Activated CD4-positive, alpha-beta T cell treated with anti-CD3 and anti-CD28 coated beads, Interleukin-2, amount 50 U/mL, for 16 hours (primary cell): ENCODE measurements at regions not wholly inside any gene's neighbourhood (a gene's known extent, or its start where the extent isn't known, plus 50 kb on each side); places are given as distances from the start of the nearest gene placed in this dataset.

ENCODE experiments used
- DNase-seq: peaks from one replicate; pipeline ENCODE4 v3.0.0-alpha.2; 2020

GRCh38 chr17:54745862-54746261 lies 154.8 kb upstream of the TOM1L1 start:
- DNase-seq = no peak

DNA sequence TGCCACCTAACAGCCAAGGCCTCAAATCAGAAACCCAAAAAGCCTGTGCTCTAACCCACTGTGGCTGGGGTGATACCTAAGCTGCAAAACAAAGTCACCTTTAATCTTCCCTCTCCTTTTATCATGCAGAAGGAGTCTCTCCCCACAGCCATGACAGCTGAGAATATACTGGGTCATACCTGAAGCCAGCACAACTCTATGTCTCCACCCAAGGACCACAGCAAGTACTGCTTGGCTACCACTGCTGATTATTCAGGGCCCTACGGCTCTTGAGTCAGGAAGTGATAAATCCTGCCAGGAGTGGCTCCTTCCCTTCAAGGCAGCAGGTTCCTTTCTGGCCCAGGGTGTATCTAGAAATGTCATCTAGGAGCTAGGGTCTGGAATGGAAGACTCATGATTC lies 151.5 kb upstream of the TOM1L1 start:
- no peak for DNase-seq

GRCh38 chr17:54754560-54754959 lies 146.1 kb upstream of the TOM1L1 start:
- no peak for DNase-seq

DNA sequence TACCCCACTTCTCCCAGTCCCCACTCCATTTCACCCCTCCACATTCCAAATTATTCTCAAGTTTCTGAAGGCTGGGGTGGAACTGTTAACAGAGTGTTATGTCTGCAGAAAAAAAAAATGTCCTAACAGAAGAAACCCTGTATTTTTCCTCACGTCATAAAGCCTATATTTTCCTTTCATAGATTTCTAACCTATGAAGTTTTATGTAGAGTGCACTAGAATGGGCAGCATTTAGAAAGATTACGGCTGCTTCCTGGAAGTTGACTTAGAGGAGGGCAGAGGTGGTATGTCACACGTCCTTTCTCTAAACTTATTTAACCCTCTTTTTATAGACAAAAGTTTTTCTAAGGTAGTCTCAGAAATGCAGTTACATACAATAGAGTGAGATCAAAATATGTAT lies 139.8 kb upstream of the TOM1L1 start:
- no peak for DNase-seq

DNA sequence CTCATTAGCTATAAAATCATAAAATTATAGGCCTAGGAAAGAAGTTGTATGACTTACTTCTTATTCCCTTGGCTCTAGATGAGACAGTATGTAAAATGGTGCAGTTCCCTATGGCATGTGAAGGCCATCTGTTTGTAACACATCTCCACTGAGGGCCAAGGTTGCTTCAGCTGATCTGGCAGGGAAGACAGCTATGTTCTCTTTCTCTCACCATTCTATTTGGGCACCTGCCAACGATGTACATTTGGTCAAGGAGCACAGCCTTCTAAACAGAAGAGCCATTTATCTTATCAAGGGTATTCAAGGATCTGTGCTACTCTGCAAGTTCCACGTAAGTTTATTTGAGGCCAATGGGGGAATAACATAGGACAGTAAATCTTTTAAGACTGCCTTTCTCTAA lies 129.8 kb upstream of the TOM1L1 start:
- no peak for DNase-seq

GRCh38 chr17:54771409-54771915 lies 129.2 kb upstream of the TOM1L1 start:
- no peak for DNase-seq

GRCh38 chr17:54780238-54780637 lies 120.4 kb upstream of the TOM1L1 start:
- no peak for DNase-seq

DNA sequence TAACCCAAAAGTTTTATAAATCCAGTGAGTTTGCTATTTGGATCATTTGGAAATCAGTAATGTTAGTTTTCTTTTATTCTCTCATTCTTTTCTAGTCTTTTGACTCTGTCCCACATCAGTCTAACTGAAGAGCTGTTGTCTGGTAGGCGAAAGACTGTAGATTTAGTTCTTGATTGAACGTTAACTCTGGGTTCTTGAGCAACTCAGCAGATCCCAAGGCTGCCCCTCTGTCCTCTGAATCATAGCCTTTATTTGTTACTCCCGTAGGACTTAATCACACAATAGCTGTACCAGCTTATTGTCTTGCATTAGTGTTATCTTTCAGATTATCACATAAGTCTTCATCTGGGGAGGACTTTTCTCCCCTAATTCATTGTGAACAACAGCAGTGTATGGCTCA lies 119.3 kb upstream of the TOM1L1 start:
- no peak for DNase-seq

GRCh38 chr17:54784305-54784704 lies 116.3 kb upstream of the TOM1L1 start:
- DNase-seq = no peak

- no peak for DNase-seq
Measured at GRCh38 chr17:54785643-54786268, 114.9 kb upstream of the TOM1L1 start.

DNA sequence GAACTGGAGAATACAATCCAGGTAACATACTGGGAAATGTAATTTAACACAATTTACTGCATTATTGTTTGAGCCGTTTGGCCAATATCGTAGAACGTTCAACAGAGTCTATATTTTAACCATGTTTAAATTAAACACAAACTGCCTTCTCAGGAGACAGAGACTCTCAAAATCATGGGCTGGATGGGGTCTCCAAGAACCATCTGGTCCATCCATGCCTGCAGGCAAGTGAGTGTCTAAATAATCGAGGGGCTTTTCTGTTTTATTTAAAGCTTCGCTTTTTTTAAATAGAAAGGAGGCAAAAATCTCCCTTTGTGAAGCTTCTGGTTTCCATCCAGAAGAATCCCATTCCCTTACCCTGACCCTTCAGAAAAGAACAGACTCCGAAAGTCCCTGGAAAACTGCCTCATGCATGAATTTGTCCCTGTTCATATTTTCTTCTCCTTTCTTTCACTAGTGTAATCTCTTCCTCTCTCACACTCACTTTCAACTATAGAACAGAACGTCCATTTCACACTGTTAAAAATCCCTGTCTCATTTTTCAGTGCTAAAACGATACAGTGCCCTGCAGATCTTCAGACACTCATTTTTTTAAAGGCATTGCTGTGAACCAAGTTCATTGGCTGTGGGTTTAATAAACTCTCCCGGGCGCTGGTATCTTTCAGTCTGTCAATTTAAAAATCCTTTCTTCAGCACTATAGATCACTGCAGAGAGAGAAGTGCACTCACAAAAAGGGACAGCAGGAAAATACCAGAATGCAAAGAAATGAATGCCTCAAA lies 111.4 kb upstream of the TOM1L1 start:
- DNase-seq = no peak

DNA sequence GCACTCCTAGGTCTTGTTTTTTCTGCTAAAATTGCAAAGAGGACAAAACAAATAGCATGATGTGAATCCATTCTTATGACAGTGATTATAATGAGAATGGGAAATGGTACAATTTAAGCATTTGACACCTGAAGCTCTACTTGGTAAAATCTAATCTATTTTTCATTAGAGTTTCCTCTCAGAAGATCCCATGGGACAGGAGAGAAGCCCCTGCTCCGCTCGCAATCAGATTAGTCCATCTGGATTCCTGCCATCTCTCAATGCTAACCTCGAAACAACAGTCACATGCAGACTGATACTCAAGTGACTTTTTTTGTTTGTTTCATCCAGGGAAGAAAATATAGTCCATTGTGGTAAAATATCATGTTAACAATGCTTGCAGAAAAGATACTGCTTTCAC lies 107.4 kb upstream of the TOM1L1 start:
- no peak for DNase-seq

DNA sequence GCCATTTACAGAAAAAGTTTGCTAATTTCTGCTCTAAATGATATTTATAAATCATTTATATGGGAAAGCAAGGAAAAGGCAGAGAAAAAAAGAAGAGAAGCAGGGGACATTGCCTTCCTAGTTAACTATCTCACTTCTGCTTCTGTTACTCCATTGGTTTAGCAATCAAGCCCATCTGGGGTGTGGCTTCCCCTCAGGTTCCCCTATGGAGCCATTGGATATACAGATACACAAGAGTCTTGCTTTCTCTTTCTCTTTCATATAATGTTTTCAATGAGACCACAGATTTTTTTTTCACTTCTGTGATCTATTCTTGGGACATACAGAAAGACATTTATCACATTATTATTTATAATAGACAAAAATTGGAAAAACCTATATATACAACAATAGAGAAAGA lies 105.6 kb upstream of the TOM1L1 start:
- DNase-seq = no peak

DNA sequence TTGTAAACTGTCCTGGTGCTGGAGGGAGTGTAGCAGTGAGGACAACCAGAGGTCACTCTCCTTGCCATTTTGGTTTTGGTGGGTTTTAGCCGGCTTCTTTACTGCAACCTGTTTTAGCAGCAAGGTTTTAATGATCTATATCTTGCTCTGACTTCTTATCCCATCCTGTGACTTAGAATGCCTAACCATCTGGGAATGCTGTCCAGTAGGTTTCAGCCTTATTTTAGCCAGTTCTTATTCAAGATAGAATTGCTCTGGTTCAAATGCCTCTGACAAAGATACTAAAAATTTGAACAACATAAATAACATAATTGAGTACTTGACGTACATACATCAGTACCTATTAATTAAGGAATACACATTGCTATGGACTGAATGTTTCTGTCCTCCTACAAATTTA lies 93.3 kb upstream of the TOM1L1 start:
- no peak for DNase-seq

DNA sequence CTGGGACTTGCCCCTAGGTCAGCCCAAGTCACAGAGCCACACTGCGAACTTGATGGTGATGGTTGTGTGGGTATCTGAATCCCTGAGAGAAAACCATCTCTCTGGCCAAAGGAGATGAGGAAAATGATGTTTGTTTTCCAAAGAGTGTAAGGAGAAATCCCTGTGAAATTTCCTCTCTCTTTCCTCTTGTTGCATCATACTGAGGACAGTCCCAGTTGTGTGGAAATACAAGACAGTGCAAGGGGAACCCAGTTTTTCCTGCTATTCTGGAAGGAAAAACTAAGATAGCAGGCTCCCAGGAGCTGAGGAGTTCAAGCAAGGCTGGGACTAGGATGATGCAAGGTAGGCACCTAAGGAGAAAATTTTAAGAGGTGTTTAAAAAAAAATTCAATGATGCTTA lies 86.8 kb upstream of the TOM1L1 start:
- DNase-seq = no peak

GRCh38 chr17:54814371-54814770 lies 86.3 kb upstream of the TOM1L1 start:
- no peak for DNase-seq

GRCh38 chr17:54834086-54834485 lies 66.6 kb upstream of the TOM1L1 start:
- DNase-seq = no peak

GRCh38 chr17:54835015-54835414 lies 65.6 kb upstream of the TOM1L1 start:
- DNase-seq = no peak

DNA sequence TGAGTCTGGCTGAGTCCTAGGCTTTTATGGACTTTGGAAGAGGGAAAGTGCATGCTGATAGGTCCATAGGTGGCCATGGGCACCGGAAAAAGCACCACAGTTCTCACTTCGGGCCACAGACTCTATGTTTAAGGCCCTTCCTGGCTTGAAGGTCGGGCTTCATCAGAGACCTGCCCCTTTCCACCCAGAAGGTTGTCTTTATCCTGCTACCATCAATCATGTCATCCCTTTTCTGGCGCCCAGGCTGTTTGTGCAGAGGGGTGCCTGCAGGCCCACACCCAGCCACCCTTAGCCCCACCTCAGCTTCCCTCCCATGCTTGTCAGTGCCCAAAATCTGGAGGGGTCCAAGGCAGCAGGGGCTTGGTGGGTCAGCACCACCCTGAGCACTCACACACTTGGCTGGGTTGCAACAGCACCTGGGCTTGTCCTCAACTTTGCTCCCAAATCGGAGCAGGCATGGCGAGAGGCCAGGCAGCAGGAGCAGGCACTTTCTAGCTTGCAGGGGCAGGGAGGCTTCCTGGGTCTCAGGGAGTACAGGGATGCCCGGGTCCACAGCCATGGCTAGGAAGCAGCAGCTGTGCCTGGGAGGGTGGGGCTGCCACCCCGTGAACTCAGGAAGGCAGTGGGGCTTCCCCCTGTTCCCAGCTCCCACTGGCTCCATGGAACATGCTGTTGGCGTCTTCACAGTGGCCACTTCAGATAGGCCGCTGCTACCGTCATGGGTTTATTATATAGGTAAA lies 63.8 kb upstream of the TOM1L1 start:
- no peak for DNase-seq

DNA sequence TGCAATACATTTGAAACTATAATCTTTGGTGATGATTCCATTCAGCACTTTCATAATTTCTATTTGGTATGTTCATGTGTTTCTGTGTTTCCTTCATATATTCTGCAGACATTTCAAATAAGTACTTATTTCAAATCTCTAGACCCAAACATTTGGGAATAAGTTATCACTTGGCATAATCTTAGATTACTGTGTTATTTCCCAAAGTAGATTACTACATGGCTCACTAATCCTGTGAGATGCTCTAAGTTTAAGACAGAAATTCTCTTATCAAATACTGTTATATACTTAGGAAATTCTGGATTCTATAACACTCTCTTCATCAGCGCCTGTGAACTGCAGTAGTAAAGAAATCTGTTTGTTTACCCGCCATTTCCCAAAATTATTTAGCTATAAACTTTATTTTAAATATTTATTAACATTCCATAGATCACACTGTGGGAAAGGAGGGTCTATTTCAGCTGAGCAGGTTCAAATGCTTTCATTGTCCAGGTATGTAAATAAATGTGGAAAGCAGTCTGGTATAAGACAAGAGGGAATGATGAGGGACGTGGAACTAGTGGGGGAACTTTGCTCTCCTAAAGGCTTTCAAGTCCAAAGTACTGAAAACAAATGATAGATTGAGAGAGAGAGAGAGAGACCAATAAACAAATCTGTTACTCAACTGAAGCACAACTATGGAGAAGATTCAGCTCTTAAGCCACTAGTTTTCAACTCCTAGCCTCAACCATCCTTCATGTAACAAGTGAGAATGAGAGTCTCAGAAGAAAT lies 61.8 kb upstream of the TOM1L1 start:
- DNase-seq = no peak

GRCh38 chr17:54839447-54839846 lies 61.2 kb upstream of the TOM1L1 start:
- no peak for DNase-seq

DNA sequence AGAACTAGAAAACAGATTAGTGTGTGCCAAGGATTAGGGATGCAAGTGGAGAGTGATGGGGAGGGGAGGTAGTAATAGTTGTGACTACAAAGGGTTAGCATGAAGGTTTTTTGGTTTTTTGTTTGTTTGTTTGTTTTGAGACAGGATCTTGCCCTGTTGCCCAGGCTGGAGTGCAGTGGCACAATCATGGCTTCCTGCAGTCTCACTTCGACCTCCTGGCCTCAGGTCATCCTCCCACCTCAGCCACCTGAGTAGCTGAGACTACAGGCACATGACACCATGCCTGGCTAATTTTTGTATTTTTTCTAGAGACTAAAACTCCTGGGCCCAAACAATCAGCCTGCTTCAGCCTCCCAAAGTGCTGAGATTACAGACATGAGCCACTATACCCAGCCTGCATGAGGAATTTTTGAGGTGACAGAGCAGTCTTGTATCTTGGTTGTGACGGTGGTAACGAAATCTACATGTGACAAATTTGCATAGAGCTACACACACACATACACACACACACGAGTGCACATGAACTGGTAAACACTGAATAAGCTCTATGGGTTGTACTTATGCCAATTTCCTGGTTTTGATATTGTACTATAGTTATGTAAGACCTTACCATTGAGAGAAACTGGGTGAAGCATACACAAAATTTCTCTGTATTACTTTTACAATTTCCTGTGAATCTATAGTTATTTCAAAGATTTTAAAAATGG lies 59.6 kb upstream of the TOM1L1 start:
- no peak for DNase-seq

GRCh38 chr17:54841656-54842055 lies 59.0 kb upstream of the TOM1L1 start:
- no peak for DNase-seq
